CD14-positive monocyte (primary cell): ENCODE measurements at regions not wholly inside any gene's neighbourhood (a gene's known extent, or its start where the extent isn't known, plus 50 kb on each side); places are given as distances from the start of the nearest gene placed in this dataset.
A peak's percentile ranks its signal among the peaks of the same experiment; 100 is the strongest.

Experiments used
- DNase-seq, 3 donors: peaks; one replicate each; pipeline ENCODE4 v3.0.0-alpha.2; 2011 to 2022
- H2AFZ ChIP-seq: 2 replicates; pipeline ENCODE4 v1.6.0; 2012; ENCODE audit warnings: mild to moderate bottlenecking, low read depth, low read length, inconsistent platforms; ENCODE audit not compliant: insufficient read depth, poor library complexity, severe bottlenecking
- H3K27ac ChIP-seq, 2 donors: 1 replicate in 1 of 2; 2 replicates in 1 of 2; pipeline ENCODE4 v1.5.1; 2012 to 2013; ENCODE audit warnings: low read length in 2 of 2, control low read depth in 1 of 2, inconsistent platforms in 1 of 2, low read depth in 1 of 2, mild to moderate bottlenecking in 1 of 2
- H3K27me3 ChIP-seq, 2 donors: one replicate each; pipeline versions ENCODE4 v1.6.0 to v1.6.1; 2011 to 2013; ENCODE audit warnings: low read length in 2 of 2; ENCODE audit not compliant: control insufficient read depth in 2 of 2, insufficient read depth in 2 of 2
- H3K36me3 ChIP-seq, 2 donors: replicated peaks in 1 of 2; 1 replicate in 1 of 2; 2 replicates in 1 of 2; pipeline versions ENCODE4 v1.5.1 to v1.6.1; 2012 to 2013; ENCODE audit warnings: low read length in 2 of 2, control low read depth in 1 of 2, inconsistent platforms in 1 of 2, mild to moderate bottlenecking in 1 of 2; ENCODE audit not compliant: insufficient read depth in 2 of 2, control insufficient read depth in 1 of 2
- H3K4me1 ChIP-seq, 2 donors: 1 replicate in 1 of 2; 2 replicates in 1 of 2; pipeline versions ENCODE4 v1.5.1 to v1.6.1; 2012 to 2013; ENCODE audit warnings: low read length in 2 of 2, control low read depth in 1 of 2, inconsistent platforms in 1 of 2, mild to moderate bottlenecking in 1 of 2, moderate library complexity in 1 of 2; ENCODE audit not compliant: insufficient read depth in 2 of 2, control insufficient read depth in 1 of 2
- H3K4me2 ChIP-seq: replicated peaks from 2 replicates; pipeline ENCODE3; 2012; ENCODE audit warnings: low read length, moderate library complexity, mild to moderate bottlenecking; ENCODE audit not compliant: poor library complexity, severe bottlenecking; ENCODE audit errors: extremely low read depth
- H3K4me3 ChIP-seq, 3 experiments: fragments of 200-600 bp in 1 of 3; sonication (generic) in 1 of 3; replicated peaks in 1 of 3; 1 replicate in 2 of 3; 2 replicates in 1 of 3; pipeline ENCODE4 v1.5.1; 2011 to 2013; ENCODE audit warnings: low read length in 3 of 3, mild to moderate bottlenecking in 3 of 3, control low read depth in 2 of 3, low read depth in 2 of 3, inconsistent platforms in 1 of 3, moderate library complexity in 1 of 3
- H3K79me2 ChIP-seq: 2 replicates; pipeline ENCODE4 v1.6.0; 2012; ENCODE audit warnings: mild to moderate bottlenecking, control low read depth, inconsistent platforms, low read length, moderate library complexity; ENCODE audit not compliant: insufficient read depth
- H3K9ac ChIP-seq: 2 replicates; pipeline ENCODE4 v1.6.0; 2017; ENCODE audit warnings: low read length, mild to moderate bottlenecking; ENCODE audit not compliant: insufficient read depth, poor library complexity, severe bottlenecking
- H3K9me3 ChIP-seq, 2 donors: replicated peaks in 1 of 2; 1 replicate in 1 of 2; 2 replicates in 1 of 2; pipeline versions ENCODE4 v1.5.1 to v1.6.1; 2012 to 2013; ENCODE audit warnings: low read length in 2 of 2, control low read depth in 1 of 2; ENCODE audit not compliant: control insufficient read depth in 1 of 2, insufficient read depth in 1 of 2
- H4K20me1 ChIP-seq: 2 replicates; pipeline ENCODE4 v1.6.0; 2012; ENCODE audit warnings: mild to moderate bottlenecking, low read length, control low read depth, moderate library complexity; ENCODE audit not compliant: insufficient read depth
- H3K27ac Mint-ChIP-seq, 7 donors: one replicate each; pipeline ENCODE4 v1.8.0; 2020; ENCODE audit warnings: mild to moderate bottlenecking in 7 of 7, mixed read lengths in 7 of 7, moderate library complexity in 6 of 7, inconsistent platforms in 2 of 7
- H3K27me3 Mint-ChIP-seq, 3 donors: one replicate each; pipeline ENCODE4 v1.8.0; 2021 to 2022; ENCODE audit warnings: low read depth in 3 of 3, mild to moderate bottlenecking in 3 of 3, mixed read lengths in 3 of 3, moderate library complexity in 3 of 3, inconsistent platforms in 1 of 3
- H3K36me3 Mint-ChIP-seq, 2 donors: one replicate each; pipeline ENCODE4 v1.8.0; 2020; ENCODE audit warnings: mixed read lengths in 2 of 2, inconsistent platforms in 1 of 2, mild to moderate bottlenecking in 1 of 2
- H3K4me1 Mint-ChIP-seq: one replicate; pipeline ENCODE4 v1.8.0; 2020; ENCODE audit warnings: mild to moderate bottlenecking, mixed read lengths
- H3K4me3 Mint-ChIP-seq, 2 donors: one replicate each; pipeline ENCODE4 v1.8.0; 2020; ENCODE audit warnings: mild to moderate bottlenecking in 2 of 2, mixed read lengths in 2 of 2, moderate library complexity in 1 of 2
- H3K9me3 Mint-ChIP-seq, 7 donors: one replicate each; pipeline ENCODE4 v1.8.0; 2020 to 2022; ENCODE audit warnings: mixed read lengths in 7 of 7, mild to moderate bottlenecking in 6 of 7, moderate library complexity in 6 of 7, inconsistent platforms in 2 of 7
- WGBS: methylation state at CpG from one replicate; pipeline ENCODE4 v1.1.5; 2013; ENCODE audit warnings: missing lambda C conversion rate; ENCODE audit not compliant: insufficient coverage; 5-methylcytosine and 5-hydroxymethylcytosine counted together
- intact Hi-C, 2 donors: fragments of 100-400 bp; cut with micrococcal nuclease; formaldehyde crosslinking; loops; one replicate each; pipeline versions ENCODE4 v1.15.0 to v1.15.1; 2023
- TF ChIP-seq, protein P1 (sequence below): fragments of 200-600 bp; IDR thresholded peaks from one replicate; pipeline ENCODE4 v1.8.0; 2022; ENCODE audit warnings: antibody characterized with exemption, mild to moderate bottlenecking

DNA sequence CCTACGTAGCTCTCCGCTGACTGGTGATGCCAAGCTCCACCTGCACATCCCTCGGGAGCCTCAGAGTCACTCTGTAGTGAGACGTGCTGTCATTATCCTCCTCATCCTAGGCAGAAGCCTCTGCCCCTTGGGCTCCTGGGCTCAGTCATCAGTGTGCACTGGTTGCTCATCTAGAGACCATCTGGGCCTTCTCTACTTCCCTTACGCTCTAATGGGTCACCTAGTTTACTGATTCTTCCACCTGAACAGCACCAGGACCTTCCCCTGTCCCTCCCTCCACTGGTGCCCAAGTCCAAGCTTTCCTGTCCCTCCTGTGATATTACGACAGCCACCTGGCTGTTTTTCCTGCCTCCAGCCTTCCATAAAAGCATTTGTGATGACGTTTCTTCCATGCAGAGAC is 136.1 kb upstream of the ERRFI1 start:
- H2AFZ ChIP-seq = no peak overlapping the region
- H3K4me2 ChIP-seq = no peak overlapping the region
- H3K27ac ChIP-seq = no peak overlapping the region
- no peaks in the 10 kb centered on the region for H3K27me3 ChIP-seq
- H3K27me3 Mint-ChIP-seq = peaks cover 3 to 14% (median 7%) of the 10 kb centered on the region in 3 donors
- H3K4me3 Mint-ChIP-seq = no peak overlapping the region
- intact Hi-C loops = no loop called here
- no peak overlapping the region for H3K4me3 ChIP-seq
- TF ChIP-seq, protein P1, sequence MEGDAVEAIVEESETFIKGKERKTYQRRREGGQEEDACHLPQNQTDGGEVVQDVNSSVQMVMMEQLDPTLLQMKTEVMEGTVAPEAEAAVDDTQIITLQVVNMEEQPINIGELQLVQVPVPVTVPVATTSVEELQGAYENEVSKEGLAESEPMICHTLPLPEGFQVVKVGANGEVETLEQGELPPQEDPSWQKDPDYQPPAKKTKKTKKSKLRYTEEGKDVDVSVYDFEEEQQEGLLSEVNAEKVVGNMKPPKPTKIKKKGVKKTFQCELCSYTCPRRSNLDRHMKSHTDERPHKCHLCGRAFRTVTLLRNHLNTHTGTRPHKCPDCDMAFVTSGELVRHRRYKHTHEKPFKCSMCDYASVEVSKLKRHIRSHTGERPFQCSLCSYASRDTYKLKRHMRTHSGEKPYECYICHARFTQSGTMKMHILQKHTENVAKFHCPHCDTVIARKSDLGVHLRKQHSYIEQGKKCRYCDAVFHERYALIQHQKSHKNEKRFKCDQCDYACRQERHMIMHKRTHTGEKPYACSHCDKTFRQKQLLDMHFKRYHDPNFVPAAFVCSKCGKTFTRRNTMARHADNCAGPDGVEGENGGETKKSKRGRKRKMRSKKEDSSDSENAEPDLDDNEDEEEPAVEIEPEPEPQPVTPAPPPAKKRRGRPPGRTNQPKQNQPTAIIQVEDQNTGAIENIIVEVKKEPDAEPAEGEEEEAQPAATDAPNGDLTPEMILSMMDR = no peak
- no peaks in the 10 kb centered on the region for H3K9me3 ChIP-seq
- no peaks in the 10 kb centered on the region for H3K79me2 ChIP-seq
- peak overlapping the region in 1 of 7 donors; percentile 74 for H3K27ac Mint-ChIP-seq
- 88% methylated on average over 6 of the region's 7 CpGs for WGBS
- peaks cover 2% of the 10 kb centered on the region for H3K4me1 Mint-ChIP-seq
- H3K36me3 Mint-ChIP-seq = no peaks in the 10 kb centered on the region
- no peak overlapping the region for H3K9ac ChIP-seq
- no peak for DNase-seq
- H3K36me3 ChIP-seq = no peaks in the 10 kb centered on the region
- H4K20me1 ChIP-seq = no peaks in the 10 kb centered on the region
- no peaks in the 10 kb centered on the region for H3K4me1 ChIP-seq
- H3K9me3 Mint-ChIP-seq = peaks cover 0 to 7% (median 0%) of the 10 kb centered on the region in 7 donors

DNA sequence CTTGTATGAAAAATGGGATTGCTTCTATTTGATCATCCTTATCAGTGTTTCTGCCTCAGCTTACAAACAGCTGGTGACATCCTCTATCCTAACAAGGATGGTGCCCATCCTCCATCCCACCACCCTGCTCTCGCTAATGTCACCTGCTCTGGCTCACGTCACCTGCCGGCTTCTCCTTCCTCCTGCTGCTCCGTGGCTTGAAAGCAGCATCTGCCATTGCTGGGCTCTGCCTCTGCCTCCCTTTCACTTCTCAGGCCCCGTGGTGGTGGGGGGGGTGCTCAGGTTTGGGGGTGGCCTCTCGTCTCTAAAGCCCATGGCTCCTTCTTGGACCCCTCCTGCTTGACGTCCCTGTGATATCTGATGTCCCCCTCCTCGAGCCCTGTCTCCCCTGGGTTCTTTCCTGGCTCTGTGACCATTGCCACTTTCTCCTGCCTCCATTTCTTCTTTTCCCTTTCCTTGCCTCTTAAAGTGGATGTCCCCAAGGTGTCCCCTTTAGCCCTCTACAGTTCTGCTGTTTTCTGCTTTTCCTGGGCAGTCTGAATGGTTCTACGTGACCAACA is 135.5 kb upstream of the ERRFI1 start:
- Mint-ChIP-seq H3K36me3 (no peaks in the 10 kb centered on the region), H3K4me3 (peak overlapping the region in 1 of 2 donors; percentile 28), H3K9me3 (peaks cover 0 to 7% (median 0%) of the 10 kb centered on the region in 7 donors), H3K27ac (peak overlapping the region in 1 of 7 donors; percentile 74), H3K4me1 (peaks cover 2% of the 10 kb centered on the region), H3K27me3 (peaks cover 3 to 14% (median 8%) of the 10 kb centered on the region in 3 donors)
- Histone ChIP-seq H3K4me2 (no peak overlapping the region), H2AFZ (no peak overlapping the region), H3K4me1 (no peaks in the 10 kb centered on the region), H3K79me2 (no peaks in the 10 kb centered on the region), H3K9me3 (no peaks in the 10 kb centered on the region), H3K36me3 (no peaks in the 10 kb centered on the region), H4K20me1 (no peaks in the 10 kb centered on the region), H3K27me3 (no peaks in the 10 kb centered on the region), H3K27ac (no peak overlapping the region), H3K4me3 (no peak overlapping the region), H3K9ac (no peak overlapping the region)
- no peak for DNase-seq
- TF ChIP-seq, protein P1 = no peak
- 84% methylated on average over 4 of the region's 9 CpGs for WGBS
- intact Hi-C loops = no loop called here
